ENCODE measurements at regions not wholly inside any gene's neighbourhood (a gene's known extent, or its start where the extent isn't known, plus 50 kb on each side); places are given as distances from the start of the nearest gene placed in this dataset.

DNA sequence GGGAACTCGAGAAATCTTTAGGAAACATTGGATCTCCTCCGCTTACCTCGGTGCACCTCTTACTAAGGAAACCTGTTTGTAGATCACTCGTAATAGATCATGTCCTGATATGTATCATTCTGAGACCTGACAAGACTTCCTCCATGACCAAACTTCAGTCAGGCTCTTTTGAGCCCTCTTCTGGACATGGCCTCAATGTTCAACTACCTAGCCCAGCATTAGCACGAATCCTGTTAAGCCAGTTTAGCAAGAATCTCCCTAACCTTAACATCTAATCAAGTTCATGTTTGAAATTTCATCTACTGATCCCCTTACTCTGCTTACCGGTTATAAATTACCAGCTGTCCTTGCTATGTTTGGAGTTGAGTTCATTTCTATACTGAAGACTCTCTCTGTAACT, 713.9 kb upstream of the USP15 start:
- no peaks in the 10 kb centered on the region for H3K9me3 ChIP-seq (ENCODE audit: low read length)
- TF ChIP-seq SMC3 (conservative IDR thresholded peaks at IDR 0.05; ENCODE audit: poor library complexity), result no peak
- no peak for TF ChIP-seq MXI1 (conservative IDR thresholded peaks at IDR 0.05; ENCODE audit: poor library complexity, severe bottlenecking)
- H3K79me2 ChIP-seq (replicated peaks; ENCODE audit: insufficient read depth, low read length), result no peaks in the 10 kb centered on the region
- no peak overlapping the region for H2AFZ ChIP-seq (ENCODE audit: low read depth, low read length)
- H3K36me3 ChIP-seq (ENCODE audit: insufficient read depth, low read length), result no peaks in the 10 kb centered on the region
- H3K27me3 ChIP-seq (ENCODE audit: insufficient read depth, low read depth, low read length), result no peaks in the 10 kb centered on the region
- H3K9ac ChIP-seq (ENCODE audit: low read length), result no peak overlapping the region
- H3F3A ChIP-seq (ENCODE audit: insufficient read depth, low read length, poor library complexity, severe bottlenecking), result no peaks in the 10 kb centered on the region
- no peak overlapping the region for H3K4me3 ChIP-seq (ENCODE audit: low read length)
- no peak overlapping the region for H3K27ac ChIP-seq (ENCODE audit: low read length)
- no peak overlapping the region for H3K4me2 ChIP-seq (ENCODE audit: low read length)
- H3K9me2 ChIP-seq (ENCODE audit: insufficient read depth, low read length), result no peaks in the 10 kb centered on the region
- no peaks in the 10 kb centered on the region for H4K20me1 ChIP-seq (ENCODE audit: insufficient read depth)

DNA sequence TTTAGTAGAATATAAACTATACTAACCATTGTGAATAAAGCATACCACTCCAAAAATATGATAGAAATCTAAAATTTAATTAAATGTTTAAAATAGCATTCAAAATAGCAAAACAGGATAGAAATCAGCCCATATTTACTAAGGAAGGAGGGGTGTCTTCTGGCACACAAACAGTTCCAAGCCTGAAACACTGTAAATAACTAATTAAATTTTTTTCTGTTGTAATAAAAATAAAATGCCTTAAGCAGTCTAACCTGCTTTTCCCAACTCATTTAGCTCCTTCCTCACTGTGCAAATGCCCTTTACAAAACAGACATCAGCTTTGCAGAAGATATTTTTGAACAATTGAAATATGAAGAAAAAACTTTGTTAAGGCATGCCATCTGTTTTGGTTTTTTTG, 707.1 kb upstream of the USP15 start:
- no peak for TF ChIP-seq RAD21 (conservative IDR thresholded peaks at IDR 0.05)

DNA sequence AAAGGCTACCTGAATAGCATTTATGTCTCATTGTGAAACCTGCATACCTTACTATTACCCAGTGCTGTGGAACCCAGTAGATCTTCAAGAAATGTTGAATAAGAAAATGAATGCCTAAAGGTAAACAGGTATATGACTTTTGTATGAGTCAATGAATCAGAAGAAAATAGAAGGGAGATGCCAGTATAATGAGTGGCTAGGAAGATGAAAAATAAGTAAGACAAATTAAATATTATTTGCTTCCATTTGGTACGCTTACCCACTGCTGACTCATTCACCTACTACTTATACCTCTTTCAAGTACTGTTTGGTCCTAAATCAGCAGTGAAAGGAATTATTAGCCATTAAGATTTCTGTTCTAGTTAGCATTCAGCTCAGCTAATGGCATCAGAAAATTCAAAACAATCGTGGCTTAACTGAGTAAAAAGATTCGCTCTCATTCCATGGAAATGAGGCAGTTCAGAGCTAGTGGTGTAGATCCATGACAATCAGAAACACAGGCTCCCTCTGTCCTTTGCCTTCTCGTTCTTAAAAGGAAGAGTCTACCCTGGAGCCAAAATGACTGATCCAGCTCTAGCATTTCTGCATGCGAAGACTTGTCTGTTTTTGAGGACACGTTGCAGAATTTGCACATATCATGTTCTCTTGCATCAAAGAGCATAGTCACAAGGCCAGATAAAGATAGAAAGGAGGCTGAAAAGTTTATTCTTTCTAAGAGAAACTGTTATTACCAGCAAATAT, 705.8 kb upstream of the USP15 start:
- Histone ChIP-seq H3K4me2 (ENCODE audit: low read length) (no peak overlapping the region), H3K9ac (ENCODE audit: low read length) (no peak overlapping the region), H3F3A (ENCODE audit: insufficient read depth, low read length, poor library complexity, severe bottlenecking) (no peaks in the 10 kb centered on the region), H3K27me3 (ENCODE audit: insufficient read depth, low read depth, low read length) (no peaks in the 10 kb centered on the region), H3K27ac (ENCODE audit: low read length) (no peak overlapping the region), H3K9me2 (ENCODE audit: insufficient read depth, low read length) (no peaks in the 10 kb centered on the region), H2AFZ (ENCODE audit: low read depth, low read length) (no peak overlapping the region), H3K79me2 (replicated peaks; ENCODE audit: insufficient read depth, low read length) (no peaks in the 10 kb centered on the region), H3K9me3 (ENCODE audit: low read length) (no peaks in the 10 kb centered on the region), H4K20me1 (ENCODE audit: insufficient read depth) (no peaks in the 10 kb centered on the region), H3K36me3 (ENCODE audit: insufficient read depth, low read length) (no peaks in the 10 kb centered on the region), H3K4me3 (ENCODE audit: low read length) (no peak overlapping the region)
- TF ChIP-seq POLR2AphosphoS5 (IDR thresholded peaks at IDR 0.05) (no peak), REST (IDR thresholded peaks at IDR 0.05; ENCODE audit: borderline replicate concordance) (no peak), EZH2 (IDR thresholded peaks at IDR 0.05; ENCODE audit: borderline replicate concordance, insufficient read depth, low read length, poor library complexity, severe bottlenecking) (no peak), EP300 (conservative IDR thresholded peaks at IDR 0.05; ENCODE audit: poor library complexity, severe bottlenecking) (no peak), SMC3 (conservative IDR thresholded peaks at IDR 0.05; ENCODE audit: poor library complexity) (no peak), RAD21 (conservative IDR thresholded peaks at IDR 0.05) (no peak), TAF1 (IDR thresholded peaks at IDR 0.05; ENCODE audit: low read depth) (no peak), MXI1 (conservative IDR thresholded peaks at IDR 0.05; ENCODE audit: poor library complexity, severe bottlenecking) (no peak)

More for the DNA sequence above, 707.1 kb upstream of the USP15 start:
- no peak overlapping the region for H3K27ac ChIP-seq (ENCODE audit: low read length)
- no peak overlapping the region for H3K4me2 ChIP-seq (ENCODE audit: low read length)
- H4K20me1 ChIP-seq (ENCODE audit: insufficient read depth), result no peaks in the 10 kb centered on the region
- no peaks in the 10 kb centered on the region for H3K9me2 ChIP-seq (ENCODE audit: insufficient read depth, low read length)
- H3K4me3 ChIP-seq (ENCODE audit: low read length), result no peak overlapping the region
- no peaks in the 10 kb centered on the region for H3K9me3 ChIP-seq (ENCODE audit: low read length)
- H3F3A ChIP-seq (ENCODE audit: insufficient read depth, low read length, poor library complexity, severe bottlenecking), result no peaks in the 10 kb centered on the region
- no peaks in the 10 kb centered on the region for H3K27me3 ChIP-seq (ENCODE audit: insufficient read depth, low read depth, low read length)
- H3K9ac ChIP-seq (ENCODE audit: low read length), result no peak overlapping the region
- H2AFZ ChIP-seq (ENCODE audit: low read depth, low read length), result no peak overlapping the region
- no peaks in the 10 kb centered on the region for H3K79me2 ChIP-seq (replicated peaks; ENCODE audit: insufficient read depth, low read length)
- H3K36me3 ChIP-seq (ENCODE audit: insufficient read depth, low read length), result no peaks in the 10 kb centered on the region

Measured in neural cell (in vitro differentiated cells).